HepG2 (cell line): ENCODE measurements at regions not wholly inside any gene's neighbourhood (a gene's known extent, or its start where the extent isn't known, plus 50 kb on each side); places are given as distances from the start of the nearest gene placed in this dataset.
"Not testable (repeated sequence)": the region's sequence is repeated elsewhere in the genome, so short reads cannot be mapped to it uniquely, and the experiment has no call there.

ENCODE experiments used
- KAT2B ChIP-seq: fragments of 150-350 bp; IDR thresholded peaks from 2 replicates; pipeline ENCODE4 v1.6.1; 2014; ENCODE audit warnings: low read depth, low read length, borderline replicate concordance
- NFE2L2 ChIP-seq: fragments of 150-350 bp; IDR thresholded peaks from 2 replicates; pipeline ENCODE4 v1.6.1; 2014; ENCODE audit warnings: low read length
- RFX1 ChIP-seq: fragments of 450-650 bp; IDR thresholded peaks from 2 replicates; pipeline ENCODE4 v1.6.1; 2017
- TF ChIP-seq, protein P1 (sequence below): sonication (generic); formaldehyde crosslinking; IDR thresholded peaks from 2 replicates; pipeline ENCODE4 v1.8.1; 2022; ENCODE audit warnings: low read depth, mild to moderate bottlenecking, missing genetic modification reagents
- TF ChIP-seq, protein P2 (sequence below): sonication (generic); formaldehyde crosslinking; IDR thresholded peaks from 2 replicates; pipeline ENCODE4 v1.5.0; 2020; ENCODE audit warnings: mild to moderate bottlenecking, missing genetic modification reagents, moderate library complexity
- TF ChIP-seq, protein P3 (sequence below): sonication (generic); formaldehyde crosslinking; IDR thresholded peaks from 2 replicates; pipeline ENCODE4 v1.4.0; 2020; ENCODE audit warnings: missing genetic modification reagents, mild to moderate bottlenecking, borderline replicate concordance

DNA sequence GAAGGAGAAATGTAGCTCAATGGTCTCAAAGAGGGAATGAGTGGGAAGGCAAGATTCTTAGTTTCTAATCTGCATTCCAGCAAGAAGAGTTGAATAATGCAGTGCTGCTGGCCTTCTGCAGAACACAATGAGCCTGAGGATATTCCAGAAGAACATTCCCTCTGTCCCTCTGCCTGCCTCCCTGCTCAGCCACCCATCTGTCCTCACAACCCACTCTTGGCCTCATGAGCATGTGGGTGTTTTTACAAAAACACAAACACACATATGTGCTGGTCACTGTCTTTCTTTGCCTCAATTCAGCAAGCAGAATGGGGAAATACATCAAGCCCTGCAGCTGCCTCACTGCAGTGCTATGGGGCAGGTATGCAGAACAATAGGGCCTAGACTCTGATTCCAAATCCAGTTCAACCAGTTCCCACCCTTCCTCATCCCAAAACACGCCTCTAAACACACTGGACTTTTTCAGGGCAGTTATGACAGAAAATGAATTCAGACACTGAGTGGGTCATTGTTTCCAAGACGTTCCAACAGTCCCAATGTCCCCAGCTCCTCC, 109.8 kb upstream of the CCT8L2 start:
- TF ChIP-seq, protein P1, sequence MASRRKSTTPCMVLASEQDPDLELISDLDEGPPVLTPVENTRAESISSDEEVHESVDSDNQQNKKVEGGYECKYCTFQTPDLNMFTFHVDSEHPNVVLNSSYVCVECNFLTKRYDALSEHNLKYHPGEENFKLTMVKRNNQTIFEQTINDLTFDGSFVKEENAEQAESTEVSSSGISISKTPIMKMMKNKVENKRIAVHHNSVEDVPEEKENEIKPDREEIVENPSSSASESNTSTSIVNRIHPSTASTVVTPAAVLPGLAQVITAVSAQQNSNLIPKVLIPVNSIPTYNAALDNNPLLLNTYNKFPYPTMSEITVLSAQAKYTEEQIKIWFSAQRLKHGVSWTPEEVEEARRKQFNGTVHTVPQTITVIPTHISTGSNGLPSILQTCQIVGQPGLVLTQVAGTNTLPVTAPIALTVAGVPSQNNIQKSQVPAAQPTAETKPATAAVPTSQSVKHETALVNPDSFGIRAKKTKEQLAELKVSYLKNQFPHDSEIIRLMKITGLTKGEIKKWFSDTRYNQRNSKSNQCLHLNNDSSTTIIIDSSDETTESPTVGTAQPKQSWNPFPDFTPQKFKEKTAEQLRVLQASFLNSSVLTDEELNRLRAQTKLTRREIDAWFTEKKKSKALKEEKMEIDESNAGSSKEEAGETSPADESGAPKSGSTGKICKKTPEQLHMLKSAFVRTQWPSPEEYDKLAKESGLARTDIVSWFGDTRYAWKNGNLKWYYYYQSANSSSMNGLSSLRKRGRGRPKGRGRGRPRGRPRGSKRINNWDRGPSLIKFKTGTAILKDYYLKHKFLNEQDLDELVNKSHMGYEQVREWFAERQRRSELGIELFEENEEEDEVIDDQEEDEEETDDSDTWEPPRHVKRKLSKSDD (CRISPR knock-in tag): not testable (repeated sequence)
- not testable (repeated sequence) for TF ChIP-seq KAT2B, NFE2L2, RFX1
- TF ChIP-seq, protein P2, sequence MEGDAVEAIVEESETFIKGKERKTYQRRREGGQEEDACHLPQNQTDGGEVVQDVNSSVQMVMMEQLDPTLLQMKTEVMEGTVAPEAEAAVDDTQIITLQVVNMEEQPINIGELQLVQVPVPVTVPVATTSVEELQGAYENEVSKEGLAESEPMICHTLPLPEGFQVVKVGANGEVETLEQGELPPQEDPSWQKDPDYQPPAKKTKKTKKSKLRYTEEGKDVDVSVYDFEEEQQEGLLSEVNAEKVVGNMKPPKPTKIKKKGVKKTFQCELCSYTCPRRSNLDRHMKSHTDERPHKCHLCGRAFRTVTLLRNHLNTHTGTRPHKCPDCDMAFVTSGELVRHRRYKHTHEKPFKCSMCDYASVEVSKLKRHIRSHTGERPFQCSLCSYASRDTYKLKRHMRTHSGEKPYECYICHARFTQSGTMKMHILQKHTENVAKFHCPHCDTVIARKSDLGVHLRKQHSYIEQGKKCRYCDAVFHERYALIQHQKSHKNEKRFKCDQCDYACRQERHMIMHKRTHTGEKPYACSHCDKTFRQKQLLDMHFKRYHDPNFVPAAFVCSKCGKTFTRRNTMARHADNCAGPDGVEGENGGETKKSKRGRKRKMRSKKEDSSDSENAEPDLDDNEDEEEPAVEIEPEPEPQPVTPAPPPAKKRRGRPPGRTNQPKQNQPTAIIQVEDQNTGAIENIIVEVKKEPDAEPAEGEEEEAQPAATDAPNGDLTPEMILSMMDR (CRISPR knock-in tag): not testable (repeated sequence)
- TF ChIP-seq, protein P3, sequence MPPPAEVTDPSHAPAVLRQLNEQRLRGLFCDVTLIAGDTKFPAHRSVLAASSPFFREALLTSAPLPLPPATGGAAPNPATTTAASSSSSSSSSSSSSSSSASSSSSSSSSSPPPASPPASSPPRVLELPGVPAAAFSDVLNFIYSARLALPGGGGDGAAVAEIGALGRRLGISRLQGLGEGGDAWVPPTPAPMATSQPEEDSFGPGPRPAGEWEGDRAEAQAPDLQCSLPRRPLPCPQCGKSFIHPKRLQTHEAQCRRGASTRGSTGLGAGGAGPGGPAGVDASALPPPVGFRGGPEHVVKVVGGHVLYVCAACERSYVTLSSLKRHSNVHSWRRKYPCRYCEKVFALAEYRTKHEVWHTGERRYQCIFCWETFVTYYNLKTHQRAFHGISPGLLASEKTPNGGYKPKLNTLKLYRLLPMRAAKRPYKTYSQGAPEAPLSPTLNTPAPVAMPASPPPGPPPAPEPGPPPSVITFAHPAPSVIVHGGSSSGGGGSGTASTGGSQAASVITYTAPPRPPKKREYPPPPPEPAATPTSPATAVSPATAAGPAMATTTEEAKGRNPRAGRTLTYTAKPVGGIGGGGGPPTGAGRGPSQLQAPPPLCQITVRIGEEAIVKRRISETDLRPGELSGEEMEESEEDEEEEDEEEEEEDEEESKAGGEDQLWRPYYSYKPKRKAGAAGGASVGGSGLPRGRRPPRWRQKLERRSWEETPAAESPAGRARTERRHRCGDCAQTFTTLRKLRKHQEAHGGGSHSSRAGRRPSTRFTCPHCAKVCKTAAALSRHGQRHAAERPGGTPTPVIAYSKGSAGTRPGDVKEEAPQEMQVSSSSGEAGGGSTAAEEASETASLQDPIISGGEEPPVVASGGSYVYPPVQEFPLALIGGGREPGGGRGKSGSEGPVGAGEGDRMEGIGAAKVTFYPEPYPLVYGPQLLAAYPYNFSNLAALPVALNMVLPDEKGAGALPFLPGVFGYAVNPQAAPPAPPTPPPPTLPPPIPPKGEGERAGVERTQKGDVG (CRISPR knock-in tag): not testable (repeated sequence)
